Trophoblast cell (in vitro differentiated cells and primary cell): ENCODE measurements at regions not wholly inside any gene's neighbourhood (a gene's known extent, or its start where the extent isn't known, plus 50 kb on each side); places are given as distances from the start of the nearest gene placed in this dataset.

Experiments used
- DNase-seq, 2 donors: peaks; one replicate each; pipeline ENCODE4 v3.0.0-alpha.2; 2016
- H2AFZ ChIP-seq: 2 replicates; pipeline ENCODE4 v1.6.1; 2013; ENCODE audit warnings: low read length, moderate library complexity, mild to moderate bottlenecking; ENCODE audit not compliant: insufficient read depth, poor library complexity
- H2AK5ac ChIP-seq: 2 replicates; pipeline ENCODE4 v1.6.1; 2013; ENCODE audit warnings: mild to moderate bottlenecking, low read length
- H2BK120ac ChIP-seq: 2 replicates; pipeline ENCODE4 v1.6.1; 2013; ENCODE audit warnings: low read length, mild to moderate bottlenecking, moderate library complexity; ENCODE audit not compliant: insufficient read depth, poor library complexity
- H2BK12ac ChIP-seq: 2 replicates; pipeline ENCODE4 v1.6.1; 2013; ENCODE audit warnings: mild to moderate bottlenecking, low read length, moderate library complexity
- H2BK5ac ChIP-seq: 2 replicates; pipeline ENCODE4 v1.6.1; 2013; ENCODE audit warnings: low read length, low read depth, moderate library complexity, mild to moderate bottlenecking; ENCODE audit not compliant: poor library complexity
- H3K14ac ChIP-seq: 2 replicates; pipeline ENCODE4 v1.6.1; 2013; ENCODE audit warnings: mild to moderate bottlenecking, low read length
- H3K18ac ChIP-seq: 2 replicates; pipeline ENCODE4 v1.6.1; 2013; ENCODE audit warnings: mild to moderate bottlenecking, low read length
- H3K23ac ChIP-seq: 2 replicates; pipeline ENCODE4 v1.6.1; 2013; ENCODE audit warnings: low read length
- H3K27ac ChIP-seq: 2 replicates; pipeline ENCODE4 v1.5.1; 2013; ENCODE audit warnings: low read depth, mild to moderate bottlenecking, inconsistent platforms, low read length, moderate library complexity
- H3K27me3 ChIP-seq: 2 replicates; pipeline ENCODE4 v1.6.1; 2013; ENCODE audit warnings: inconsistent platforms, mild to moderate bottlenecking, low read length, moderate library complexity; ENCODE audit not compliant: insufficient read depth
- H3K36me3 ChIP-seq, 2 experiments: 1 replicate in 1 of 2; 2 replicates in 1 of 2; pipeline ENCODE4 v1.6.1; 2013; ENCODE audit warnings: low read length in 2 of 2, mild to moderate bottlenecking in 2 of 2, moderate library complexity in 1 of 2; ENCODE audit not compliant: insufficient read depth in 2 of 2, control insufficient read depth in 1 of 2
- H3K4ac ChIP-seq: 2 replicates; pipeline ENCODE4 v1.6.1; 2013; ENCODE audit warnings: low read depth, mild to moderate bottlenecking, low read length, moderate library complexity
- H3K4me1 ChIP-seq, 2 experiments: 1 replicate in 1 of 2; 2 replicates in 1 of 2; pipeline ENCODE4 v1.6.1; 2013; ENCODE audit warnings: low read length in 2 of 2, mild to moderate bottlenecking in 2 of 2, moderate library complexity in 1 of 2; ENCODE audit not compliant: insufficient read depth in 2 of 2, control insufficient read depth in 1 of 2
- H3K4me2 ChIP-seq: 2 replicates; pipeline ENCODE4 v1.6.1; 2013; ENCODE audit warnings: inconsistent platforms, mild to moderate bottlenecking, low read length, moderate library complexity
- H3K4me3 ChIP-seq: 2 replicates; pipeline ENCODE4 v1.5.1; 2013; ENCODE audit warnings: mild to moderate bottlenecking, low read depth, low read length, inconsistent platforms
- H3K79me1 ChIP-seq: one replicate; pipeline ENCODE4 v1.6.1; 2013; ENCODE audit warnings: low read length
- H3K79me2 ChIP-seq: 2 replicates; pipeline ENCODE4 v1.6.1; 2013; ENCODE audit warnings: low read length, mild to moderate bottlenecking; ENCODE audit not compliant: control insufficient read depth, insufficient read depth, poor library complexity
- H3K9ac ChIP-seq: 2 replicates; pipeline ENCODE4 v1.6.1; 2013; ENCODE audit warnings: mild to moderate bottlenecking, low read length
- H3K9me3 ChIP-seq: 2 replicates; pipeline ENCODE4 v1.6.1; 2013; ENCODE audit warnings: low read depth, mild to moderate bottlenecking, control low read depth, inconsistent platforms, low read length; ENCODE audit not compliant: insufficient read depth
- H4K12ac ChIP-seq: 2 replicates; pipeline ENCODE4 v1.6.1; 2013; ENCODE audit warnings: low read depth, mild to moderate bottlenecking, low read length, moderate library complexity
- H4K8ac ChIP-seq: 2 replicates; pipeline ENCODE4 v1.6.1; 2013; ENCODE audit warnings: low read depth, mild to moderate bottlenecking, low read length, moderate library complexity
- H4K91ac ChIP-seq: one replicate; pipeline ENCODE4 v1.6.1; 2013; ENCODE audit warnings: low read depth, mild to moderate bottlenecking, low read length, moderate library complexity
- WGBS: extraction: QIAGEN DNeasy Blood & Tissue Kit; methylation state at CpG from one replicate; pipeline ENCODE4 v1.1.7; 2013; ENCODE audit warnings: missing lambda C conversion rate; ENCODE audit not compliant: insufficient read length, insufficient coverage; ENCODE audit errors: extremely low coverage; 5-methylcytosine and 5-hydroxymethylcytosine counted together

GRCh38 chr11:109775686-109776085 lies 317.5 kb upstream of the ZC3H12C start:
- no peak overlapping the region for H4K8ac ChIP-seq
- no peak overlapping the region for H2BK5ac ChIP-seq
- H3K4ac ChIP-seq = no peak overlapping the region
- no CpG with 5 or more reads among the region's 2 CpGs for WGBS
- no peaks in the 10 kb centered on the region for H3K79me1 ChIP-seq
- H3K36me3 ChIP-seq = no peaks in the 10 kb centered on the region
- H3K4me2 ChIP-seq = no peak overlapping the region
- H3K27me3 ChIP-seq = no peaks in the 10 kb centered on the region
- H4K12ac ChIP-seq = no peak overlapping the region
- no peak overlapping the region for H3K9ac ChIP-seq
- no peak for DNase-seq
- H4K91ac ChIP-seq = no peak overlapping the region
- no peak overlapping the region for H2BK12ac ChIP-seq
- H2AFZ ChIP-seq = no peak overlapping the region
- no peak overlapping the region for H3K14ac ChIP-seq
- H2BK120ac ChIP-seq = no peak overlapping the region
- no peaks in the 10 kb centered on the region for H3K79me2 ChIP-seq
- H3K9me3 ChIP-seq = no peaks in the 10 kb centered on the region
- no peaks in the 10 kb centered on the region for H3K4me1 ChIP-seq
- no peak overlapping the region for H2AK5ac ChIP-seq
- H3K18ac ChIP-seq = no peak overlapping the region
- no peak overlapping the region for H3K23ac ChIP-seq
- H3K27ac ChIP-seq = no peak overlapping the region
- no peak overlapping the region for H3K4me3 ChIP-seq

GRCh38 chr11:109783014-109783413 lies 310.2 kb upstream of the ZC3H12C start:
- H4K12ac ChIP-seq = no peak overlapping the region
- H3K14ac ChIP-seq = no peak overlapping the region
- H2BK12ac ChIP-seq = no peak overlapping the region
- H3K23ac ChIP-seq = no peak overlapping the region
- no peak overlapping the region for H3K4me3 ChIP-seq
- no peaks in the 10 kb centered on the region for H3K79me1 ChIP-seq
- no peaks in the 10 kb centered on the region for H3K36me3 ChIP-seq
- H4K91ac ChIP-seq = no peak overlapping the region
- no peak overlapping the region for H3K4ac ChIP-seq
- H3K9ac ChIP-seq = no peak overlapping the region
- no peak overlapping the region for H4K8ac ChIP-seq
- H3K9me3 ChIP-seq = no peaks in the 10 kb centered on the region
- no peak overlapping the region for H3K18ac ChIP-seq
- H2AK5ac ChIP-seq = no peak overlapping the region
- WGBS = no CpG with 5 or more reads among the region's 3 CpGs
- no peaks in the 10 kb centered on the region for H3K4me1 ChIP-seq
- H2BK120ac ChIP-seq = no peak overlapping the region
- H2BK5ac ChIP-seq = no peak overlapping the region
- DNase-seq = no peak
- no peak overlapping the region for H3K27ac ChIP-seq
- H3K4me2 ChIP-seq = no peak overlapping the region
- H3K27me3 ChIP-seq = no peaks in the 10 kb centered on the region
- H2AFZ ChIP-seq = no peak overlapping the region
- no peaks in the 10 kb centered on the region for H3K79me2 ChIP-seq

- H3K9me3 ChIP-seq = no peaks in the 10 kb centered on the region
- no peak overlapping the region for H2AFZ ChIP-seq
- H2AK5ac ChIP-seq = no peak overlapping the region
- no peak overlapping the region for H3K18ac ChIP-seq
- H3K36me3 ChIP-seq = no peaks in the 10 kb centered on the region
- H3K27ac ChIP-seq = no peak overlapping the region
- H4K12ac ChIP-seq = no peak overlapping the region
- H3K14ac ChIP-seq = no peak overlapping the region
- no CpG with 5 or more reads among the region's 3 CpGs for WGBS
- no peaks in the 10 kb centered on the region for H3K79me1 ChIP-seq
- H3K79me2 ChIP-seq = no peaks in the 10 kb centered on the region
- H4K91ac ChIP-seq = no peak overlapping the region
- H3K27me3 ChIP-seq = no peaks in the 10 kb centered on the region
- H3K4ac ChIP-seq = no peak overlapping the region
- no peak overlapping the region for H4K8ac ChIP-seq
- no peak overlapping the region for H2BK5ac ChIP-seq
- no peak overlapping the region for H2BK120ac ChIP-seq
- no peak overlapping the region for H2BK12ac ChIP-seq
- H3K4me1 ChIP-seq = no peaks in the 10 kb centered on the region
- no peak overlapping the region for H3K23ac ChIP-seq
- no peak overlapping the region for H3K4me2 ChIP-seq
- no peak for DNase-seq
- H3K4me3 ChIP-seq = no peak overlapping the region
- no peak overlapping the region for H3K9ac ChIP-seq
These were observed 309.4 kb upstream of the ZC3H12C start for GRCh38 chr11:109783840-109784239.

GRCh38 chr11:109784536-109784935 lies 308.7 kb upstream of the ZC3H12C start:
- no peak for DNase-seq
- Histone ChIP-seq H2AFZ (no peak overlapping the region), H3K4ac (no peak overlapping the region), H3K4me1 (no peaks in the 10 kb centered on the region), H3K36me3 (no peaks in the 10 kb centered on the region), H3K23ac (no peak overlapping the region), H3K4me2 (no peak overlapping the region), H3K14ac (no peak overlapping the region), H2BK5ac (no peak overlapping the region), H3K9me3 (no peaks in the 10 kb centered on the region), H3K79me2 (no peaks in the 10 kb centered on the region), H3K18ac (no peak overlapping the region), H3K27ac (no peak overlapping the region), H3K4me3 (no peak overlapping the region), H3K9ac (no peak overlapping the region), H2BK120ac (no peak overlapping the region), H2AK5ac (no peak overlapping the region), H4K12ac (no peak overlapping the region), H4K91ac (no peak overlapping the region), H3K79me1 (no peaks in the 10 kb centered on the region), H2BK12ac (no peak overlapping the region), H3K27me3 (no peaks in the 10 kb centered on the region), H4K8ac (no peak overlapping the region)
- no CpG with 5 or more reads among the region's 3 CpGs for WGBS
